Testis (tissue), 2 donors: ENCODE measurements at regions not wholly inside any gene's neighbourhood (a gene's known extent, or its start where the extent isn't known, plus 50 kb on each side); places are given as distances from the start of the nearest gene placed in this dataset.

ENCODE experiments used
- CTCF ChIP-seq, 3 experiments: fragments of 450-650 bp in 2 of 3; fragments of 200-600 bp in 1 of 3; sonication (generic) in 1 of 3; IDR thresholded peaks; one replicate each; pipeline ENCODE4 v1.5.1; 2016 to 2019; ENCODE audit warnings: antibody characterized with exemption in 3 of 3, mild to moderate bottlenecking in 2 of 3, moderate library complexity in 1 of 3
- POLR2A ChIP-seq: fragments of 450-650 bp; IDR thresholded peaks from one replicate; pipeline ENCODE4 v1.6.1; 2017; ENCODE audit warnings: antibody characterized with exemption, mild to moderate bottlenecking, moderate library complexity

GRCh38 chr4:111602848-111603247 is 542.4 kb upstream of the FAM241A start:
- TF ChIP-seq CTCF (IDR thresholded peaks at IDR 0.05) (no peak), POLR2A (no peak)
